Stimulated activated CD4-positive, alpha-beta T cell treated with anti-CD3 and anti-CD28 coated beads, Interleukin-15, amount 100 ng/mL, for 24 hours (primary cell): ENCODE measurements at regions not wholly inside any gene's neighbourhood (a gene's known extent, or its start where the extent isn't known, plus 50 kb on each side); places are given as distances from the start of the nearest gene placed in this dataset.
"Not testable (repeated sequence)": the region's sequence is repeated elsewhere in the genome, so short reads cannot be mapped to it uniquely, and the experiment has no call there.

Experiments used
- DNase-seq: peaks from one replicate; pipeline ENCODE4 v3.0.0-alpha.2; 2020

DNA sequence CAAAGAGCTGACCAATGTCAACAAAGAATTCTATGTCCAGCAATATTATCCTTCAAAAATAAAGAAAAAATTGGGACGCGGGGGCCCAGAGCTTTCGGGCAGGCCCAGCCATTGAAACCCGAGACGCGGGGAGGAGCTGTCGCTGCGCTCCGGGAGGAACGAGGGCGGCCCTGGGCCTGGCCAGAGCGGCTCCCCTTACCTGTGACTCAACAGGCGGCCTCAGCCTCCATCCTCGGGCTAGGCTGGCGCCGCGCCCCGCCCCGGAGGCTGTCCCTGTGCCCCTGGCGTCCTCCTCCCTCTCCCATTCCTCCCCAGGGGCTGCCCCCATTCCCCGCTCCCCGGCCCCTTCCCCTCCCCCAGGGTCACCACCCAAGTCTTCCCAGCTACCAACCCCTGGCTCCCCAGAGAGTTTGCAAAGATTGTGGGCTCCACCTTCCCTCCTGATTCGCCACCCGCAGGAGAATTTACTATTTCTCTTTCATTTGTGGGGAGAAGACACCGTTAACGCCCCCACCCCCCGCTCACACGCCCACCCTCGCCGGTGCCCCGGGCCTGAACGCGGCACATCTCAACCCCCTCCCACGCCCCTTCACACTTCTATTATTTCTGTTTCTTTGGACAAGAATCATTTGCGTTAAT is 127.9 kb downstream of the ARRDC4 start:
- not testable (repeated sequence) for DNase-seq

DNA sequence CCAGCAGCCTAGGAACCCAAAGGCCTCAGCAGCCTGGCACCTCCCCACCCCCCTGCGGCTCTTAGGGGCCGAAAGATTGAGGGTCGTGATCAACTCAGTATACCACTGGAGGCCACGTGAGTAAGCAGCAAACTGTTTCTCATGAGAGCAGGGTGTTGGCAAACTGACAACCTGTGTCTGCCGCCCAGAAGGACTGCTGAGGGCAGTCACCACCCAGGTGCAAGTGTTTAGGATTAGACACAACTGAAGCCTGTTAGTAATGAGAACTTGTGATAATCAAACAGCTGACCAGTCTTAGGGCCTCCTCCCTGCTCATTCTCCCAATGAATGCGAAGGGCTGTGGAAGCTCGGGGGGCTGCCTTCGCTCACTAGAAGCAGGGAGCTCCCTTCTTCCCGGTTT is 128.8 kb downstream of the ARRDC4 start:
- DNase-seq: not testable (repeated sequence)

DNA sequence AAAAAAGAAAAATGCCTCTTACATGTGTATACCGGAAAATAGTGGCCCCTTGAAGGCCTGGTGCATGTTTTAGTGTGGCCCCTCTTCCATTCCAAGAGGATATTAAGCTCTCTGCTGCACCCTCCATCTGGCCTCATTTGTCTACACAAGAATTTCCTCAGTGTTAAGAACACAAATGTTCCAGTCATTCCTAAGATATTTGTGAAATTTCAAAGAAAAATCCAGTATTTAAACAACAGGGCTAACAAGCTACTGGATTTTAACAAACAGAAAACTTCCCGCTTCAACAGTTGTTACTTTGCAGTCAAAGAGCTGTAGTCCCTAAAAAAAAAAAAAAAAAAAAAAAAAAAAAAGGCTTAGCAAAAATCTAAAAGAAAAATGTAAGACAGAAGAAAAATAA is 137.5 kb downstream of the ARRDC4 start:
- DNase-seq: not testable (repeated sequence)

DNA sequence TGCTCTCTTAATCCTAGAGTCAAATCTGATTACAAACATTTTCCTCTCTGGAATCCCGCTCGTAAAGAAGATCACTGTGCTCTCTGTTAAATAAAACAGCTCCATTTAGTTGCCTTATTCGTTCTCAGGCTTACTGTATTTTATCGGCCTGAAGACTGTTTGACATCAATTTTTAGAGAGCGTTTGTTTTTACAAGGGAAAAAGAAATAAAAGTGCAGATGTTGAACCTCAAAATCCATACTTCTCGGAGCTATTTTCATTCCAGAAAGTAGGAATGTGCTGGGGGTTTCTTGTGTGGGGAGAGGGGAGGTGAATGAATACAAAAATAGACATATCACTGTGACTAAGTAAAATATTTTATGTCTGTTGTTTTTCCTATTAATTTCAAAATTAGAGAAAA is 140.1 kb downstream of the ARRDC4 start:
- not testable (repeated sequence) for DNase-seq

DNA sequence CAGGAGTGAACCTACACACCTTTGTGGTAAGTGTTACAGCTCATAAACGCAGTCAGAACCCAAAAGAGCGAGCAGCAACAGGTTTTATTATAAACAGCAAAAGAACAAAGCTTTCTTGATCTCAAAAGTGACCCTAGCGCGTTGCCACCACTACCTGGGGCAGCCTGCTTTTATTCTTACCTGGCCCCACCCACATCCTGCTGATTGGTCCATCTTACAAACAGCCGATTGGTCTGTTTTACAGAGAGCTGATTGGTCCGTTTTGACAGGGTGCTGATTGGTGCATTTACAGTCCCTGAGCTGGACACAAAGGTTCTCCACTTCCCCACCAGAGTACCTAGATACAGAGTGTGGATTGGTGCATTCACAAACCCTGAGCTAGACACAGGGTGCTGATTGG is 143.1 kb downstream of the ARRDC4 start:
- DNase-seq: no peak

DNA sequence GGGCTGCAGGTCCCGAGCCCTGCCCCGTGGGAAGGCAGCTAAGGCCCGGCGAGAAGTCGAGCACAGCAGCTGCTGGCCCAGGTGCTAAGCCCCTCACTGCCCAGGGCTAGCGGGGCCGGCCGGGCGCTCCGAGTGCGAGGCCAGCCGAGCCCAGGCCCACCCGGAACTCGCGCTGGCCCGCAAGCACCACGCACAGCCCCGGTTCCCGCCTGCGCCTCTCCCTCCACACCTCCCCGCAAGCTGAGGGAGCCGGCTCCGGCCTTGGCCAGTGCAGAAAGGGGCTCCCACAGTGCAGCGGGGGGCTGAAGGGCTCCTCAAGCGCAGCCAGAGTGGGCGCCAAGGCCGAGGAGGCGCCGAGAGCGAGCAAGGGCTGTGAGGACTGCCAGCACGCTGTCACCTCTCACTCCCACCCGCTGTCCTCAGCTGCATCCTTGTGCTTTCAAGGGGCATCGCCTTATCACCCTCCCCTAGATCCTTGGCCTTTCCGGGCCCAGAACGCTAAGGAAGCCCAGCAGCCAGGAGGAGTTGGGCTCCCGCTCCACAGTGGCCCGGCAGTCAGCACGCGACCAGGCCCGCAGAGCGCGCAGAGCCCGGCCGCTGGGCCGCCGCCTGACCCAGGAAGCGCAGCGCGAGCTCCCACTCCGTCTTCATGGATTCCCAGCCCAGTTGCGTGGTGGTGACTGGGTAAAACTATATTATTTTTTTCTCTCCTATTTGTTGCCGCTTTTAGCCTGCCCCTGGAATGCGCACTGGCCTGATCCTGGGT is 144.1 kb downstream of the ARRDC4 start:
- DNase-seq: not testable (repeated sequence)

DNA sequence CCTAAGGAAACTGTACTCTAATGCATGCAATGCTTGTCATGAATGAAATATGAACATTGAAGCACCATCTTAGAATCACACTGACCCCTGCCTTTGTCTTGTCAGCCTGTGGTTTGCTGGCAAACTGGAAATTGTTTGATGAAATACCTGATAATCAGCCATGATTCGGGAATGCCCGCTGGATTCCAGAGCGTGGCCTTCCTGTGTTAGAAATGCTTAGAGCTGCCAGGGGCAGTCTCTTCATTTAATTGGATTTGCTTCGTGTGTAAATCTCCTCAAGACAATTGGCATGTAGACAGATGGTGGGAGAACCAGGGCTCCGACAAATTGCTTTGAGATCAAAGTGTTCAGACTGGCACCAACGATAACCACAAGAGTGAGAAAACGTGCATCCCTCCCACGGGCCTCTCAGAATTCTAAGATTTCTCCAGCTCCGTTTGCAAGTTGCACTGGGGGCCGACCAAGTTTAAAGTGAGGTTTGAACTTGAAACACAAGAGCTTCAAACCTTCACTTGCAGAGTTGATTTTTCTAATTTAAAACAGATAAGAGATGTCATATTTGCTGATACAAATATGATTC is 146.2 kb downstream of the ARRDC4 start:
- not testable (repeated sequence) for DNase-seq

DNA sequence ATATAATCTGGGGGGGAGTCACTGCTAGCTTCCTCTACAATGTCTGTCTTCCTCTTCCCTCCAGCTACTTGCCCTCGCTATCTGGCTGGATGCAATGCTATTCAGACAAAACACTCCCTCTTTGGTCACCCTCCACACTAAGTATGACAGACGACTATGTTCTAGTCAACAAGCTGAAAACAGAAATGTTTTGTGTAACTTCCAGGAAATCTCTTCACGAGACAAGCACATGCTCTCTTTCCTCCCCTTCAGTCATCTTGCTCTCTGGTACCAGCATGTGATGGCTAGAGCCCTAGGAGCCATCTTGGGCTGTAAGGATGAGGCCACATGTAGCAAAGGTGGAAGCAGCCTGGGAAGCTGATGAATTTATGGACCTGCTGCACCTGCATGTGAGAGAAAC is 151.3 kb downstream of the ARRDC4 start:
- DNase-seq: no peak

DNA sequence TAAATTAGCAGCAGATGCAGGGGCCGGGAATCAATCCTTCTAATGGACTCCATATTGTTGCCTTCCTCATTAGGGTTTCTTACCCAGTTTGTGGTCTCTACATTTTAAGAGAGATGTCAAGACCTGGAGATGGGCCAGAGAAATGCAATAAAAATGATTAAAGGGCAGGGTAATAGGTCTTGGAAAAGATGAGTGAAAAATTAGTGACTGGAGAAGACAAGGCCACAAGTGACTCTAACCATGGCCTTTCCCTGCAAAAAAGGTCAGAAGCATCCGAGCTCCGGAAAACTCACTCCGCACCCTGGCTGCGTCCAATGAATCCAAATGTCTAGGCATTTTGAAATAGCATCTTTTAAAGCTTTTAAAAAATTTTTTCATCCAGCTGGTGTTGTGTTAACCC is 152.8 kb downstream of the ARRDC4 start:
- no peak for DNase-seq

DNA sequence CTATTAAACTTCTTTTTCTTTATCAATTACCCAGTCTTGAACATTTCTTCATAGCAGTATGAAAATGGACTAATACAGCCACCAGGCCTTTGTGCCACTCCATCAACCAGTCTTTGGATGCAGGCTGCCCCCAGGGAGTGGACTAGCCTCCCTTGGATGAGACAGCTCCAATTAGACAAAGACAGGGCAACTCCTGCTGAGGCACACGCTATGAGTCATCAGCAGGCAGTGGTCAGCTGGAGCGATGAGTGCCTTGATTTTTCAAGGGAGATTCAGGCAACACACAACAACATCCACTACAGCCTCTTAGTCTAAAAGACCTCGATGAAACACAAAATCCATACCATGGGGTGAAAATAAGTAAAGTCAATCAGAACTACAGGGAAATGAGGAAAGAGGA is 160.1 kb downstream of the ARRDC4 start:
- no peak for DNase-seq

DNA sequence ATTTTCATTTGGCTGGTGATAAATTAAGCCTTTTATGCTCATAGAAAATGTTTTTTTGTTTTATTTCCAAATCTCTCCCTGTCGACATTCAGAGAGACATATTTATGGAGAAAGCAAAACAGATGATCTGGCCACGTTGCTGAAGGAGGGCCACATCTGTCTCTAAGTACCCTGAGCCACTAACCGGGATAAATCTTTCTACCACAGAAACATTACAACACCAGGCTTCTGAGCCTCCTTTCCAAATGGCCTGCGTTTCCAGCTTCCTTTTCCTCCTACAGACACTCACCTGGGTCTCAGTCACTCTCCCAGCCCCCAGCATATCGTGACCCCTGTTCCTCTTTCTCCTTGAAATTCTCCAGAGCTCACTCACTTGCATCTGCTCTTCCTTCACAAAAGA is 161.0 kb downstream of the ARRDC4 start:
- no peak for DNase-seq

DNA sequence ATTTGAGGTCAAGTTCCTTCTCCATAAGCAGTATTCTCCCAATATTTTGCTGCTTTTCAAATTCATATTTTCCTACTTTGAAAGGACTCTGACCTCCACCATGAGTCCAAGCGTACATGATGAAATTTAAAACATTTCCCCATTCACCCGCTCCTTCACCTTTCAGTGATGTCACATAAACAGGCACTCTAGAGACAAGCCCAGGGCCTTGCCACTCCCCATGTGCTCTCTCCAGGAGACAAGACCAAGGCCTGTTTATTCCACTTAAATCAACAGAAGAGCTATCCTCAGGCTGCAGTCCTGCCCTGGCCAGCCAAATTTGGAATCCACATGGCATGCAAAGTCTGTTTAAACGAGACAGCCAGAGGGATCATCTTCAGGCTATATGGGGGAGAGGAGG is 161.5 kb downstream of the ARRDC4 start:
- DNase-seq: no peak

DNA sequence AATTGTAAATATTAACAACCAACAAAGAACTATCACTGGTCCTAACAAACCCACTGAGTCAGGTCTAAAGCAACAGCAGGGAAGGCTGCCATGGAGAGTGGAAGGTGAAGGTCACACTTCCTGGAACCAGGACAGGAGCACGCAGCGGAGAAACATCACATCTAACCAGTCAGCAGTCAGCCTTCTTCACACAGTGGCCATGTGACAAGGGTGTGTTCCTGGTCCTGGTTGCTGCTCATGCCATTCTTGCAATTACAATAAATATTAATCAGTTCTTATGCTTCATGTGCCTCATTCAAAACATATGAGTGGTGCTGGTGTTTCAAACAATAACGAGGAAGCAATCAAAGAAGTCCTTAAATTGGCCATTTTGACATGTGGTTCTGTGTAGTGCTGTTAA is 162.8 kb downstream of the ARRDC4 start:
- DNase-seq: no peak

DNA sequence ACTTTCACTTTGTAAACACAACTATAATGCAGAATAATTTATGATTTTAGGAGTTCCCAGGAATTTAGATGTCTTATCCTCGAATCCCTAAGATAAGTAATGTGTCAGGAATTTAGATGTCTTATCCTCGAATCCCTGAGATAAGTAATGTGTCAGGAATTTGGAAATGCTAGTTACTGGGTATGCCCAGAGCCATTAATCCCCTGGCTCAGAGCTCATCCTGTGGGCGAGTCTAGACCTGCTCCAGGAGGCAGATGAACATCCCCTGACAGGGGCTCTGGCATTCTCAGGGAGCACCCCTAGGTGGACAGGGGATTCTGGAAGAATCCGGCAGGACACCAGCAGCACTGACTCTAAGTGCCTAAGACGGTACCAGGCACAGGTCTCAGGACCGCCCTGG is 163.3 kb downstream of the ARRDC4 start:
- no peak for DNase-seq

DNA sequence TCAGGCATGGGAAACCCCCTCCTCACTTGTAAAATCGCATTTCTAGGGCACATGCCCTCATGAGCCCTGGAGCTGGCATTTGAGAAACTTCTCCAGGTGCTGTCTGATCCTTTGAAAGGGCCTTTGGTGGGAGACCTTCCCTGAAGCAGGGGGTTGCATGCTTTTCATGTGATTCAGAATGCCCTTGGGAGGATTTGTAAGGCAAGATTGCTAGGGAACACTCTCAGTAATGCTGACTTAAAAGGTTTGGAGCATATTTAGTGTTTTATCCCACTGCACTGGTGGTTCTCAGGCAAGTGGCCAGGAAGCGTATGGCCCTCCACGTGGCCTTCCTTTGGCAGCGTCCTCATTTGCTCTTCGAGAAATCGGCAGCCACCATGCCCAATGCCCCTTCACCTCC is 164.1 kb downstream of the ARRDC4 start:
- DNase-seq: no peak

DNA sequence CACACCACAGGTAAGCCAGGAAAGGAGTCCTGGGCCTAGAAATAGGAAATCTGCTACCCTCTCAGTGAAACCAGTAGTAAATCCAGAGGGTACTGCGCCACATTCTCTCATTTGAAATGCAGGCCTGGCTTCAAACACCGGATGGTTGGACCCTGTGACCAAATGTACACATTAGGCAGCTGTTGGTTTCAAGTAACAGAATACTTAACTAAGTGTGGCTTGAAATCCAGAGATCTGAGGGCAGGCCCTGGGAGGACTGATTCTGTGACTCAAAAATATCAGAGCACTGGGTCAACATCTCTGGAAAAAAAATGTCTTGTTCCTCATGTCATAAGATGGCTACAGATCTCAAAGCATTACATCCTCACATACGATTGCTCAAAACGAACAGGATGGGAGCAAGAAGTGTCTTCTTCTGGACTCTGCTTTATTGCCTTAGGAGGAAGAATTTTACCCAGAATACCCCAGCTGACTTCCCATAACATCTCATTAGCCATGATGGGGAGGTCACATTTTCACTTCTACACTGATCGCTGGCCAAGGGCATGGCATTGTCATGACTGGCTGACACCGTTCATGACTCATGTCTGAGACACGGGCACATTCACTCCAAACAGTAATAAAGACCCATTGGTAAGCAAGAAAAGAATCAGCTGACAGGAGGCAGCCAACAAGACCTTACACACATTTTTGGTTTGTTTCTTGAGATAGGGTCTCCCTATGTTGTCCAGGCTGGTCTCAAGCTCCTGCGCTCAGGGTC is 166.0 kb downstream of the ARRDC4 start:
- DNase-seq: no peak

DNA sequence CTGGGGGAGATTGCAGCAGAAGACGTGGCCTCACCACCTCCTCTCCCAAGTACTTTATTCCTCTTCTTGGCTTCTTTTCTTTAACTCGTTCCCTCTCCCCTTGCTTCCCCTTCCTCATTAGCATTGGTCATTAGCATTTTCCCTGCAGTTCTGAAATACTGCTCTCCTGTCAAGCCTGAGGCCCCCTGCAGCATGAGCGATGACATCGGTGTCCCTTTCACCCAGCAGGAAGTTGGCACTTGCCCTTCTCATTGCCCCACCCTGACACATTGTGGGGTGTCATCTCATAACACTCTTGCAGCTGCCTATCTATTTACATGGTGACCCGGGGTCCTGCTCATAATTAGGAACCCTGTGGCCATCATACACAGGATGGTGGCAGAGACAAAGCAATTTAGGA is 167.1 kb downstream of the ARRDC4 start:
- no peak for DNase-seq

DNA sequence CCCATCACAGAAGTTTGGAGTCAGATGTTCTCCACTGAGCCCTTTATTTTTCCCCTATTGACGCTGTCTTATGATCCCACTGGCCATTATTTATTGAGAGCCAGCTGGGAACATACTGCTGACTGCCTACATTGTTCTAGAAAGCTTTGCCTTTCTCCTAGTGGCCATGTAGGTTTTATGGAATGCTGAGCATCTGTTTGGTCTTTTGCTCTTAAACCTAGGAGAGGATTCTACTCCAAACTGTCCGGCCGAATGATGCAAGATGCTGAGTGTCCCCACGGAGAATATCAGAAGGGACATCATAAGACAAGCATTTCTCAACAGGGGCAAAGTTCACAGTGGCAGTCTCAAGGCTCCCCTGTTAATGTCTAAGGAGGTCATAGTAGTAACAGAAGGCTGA is 171.4 kb downstream of the ARRDC4 start:
- no peak for DNase-seq

DNA sequence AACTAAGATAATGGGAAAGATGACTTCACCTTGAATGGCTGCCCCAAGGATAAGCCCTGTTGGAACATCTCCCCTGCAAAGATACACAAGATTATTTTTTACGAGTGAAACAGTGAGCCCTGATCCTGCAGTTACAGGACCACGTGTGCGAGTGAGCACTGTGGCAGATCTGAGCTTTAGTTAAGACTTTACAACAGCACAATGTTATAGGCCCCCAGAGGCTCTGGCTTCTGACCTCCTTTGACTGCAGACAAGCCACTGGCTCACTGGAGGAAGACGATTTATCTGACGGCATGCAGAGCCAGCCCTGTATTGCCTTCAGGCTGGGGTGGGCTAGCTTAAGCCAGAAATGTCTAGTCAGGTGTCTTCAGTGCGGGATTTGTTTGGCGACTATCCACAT is 174.4 kb downstream of the ARRDC4 start:
- no peak for DNase-seq

DNA sequence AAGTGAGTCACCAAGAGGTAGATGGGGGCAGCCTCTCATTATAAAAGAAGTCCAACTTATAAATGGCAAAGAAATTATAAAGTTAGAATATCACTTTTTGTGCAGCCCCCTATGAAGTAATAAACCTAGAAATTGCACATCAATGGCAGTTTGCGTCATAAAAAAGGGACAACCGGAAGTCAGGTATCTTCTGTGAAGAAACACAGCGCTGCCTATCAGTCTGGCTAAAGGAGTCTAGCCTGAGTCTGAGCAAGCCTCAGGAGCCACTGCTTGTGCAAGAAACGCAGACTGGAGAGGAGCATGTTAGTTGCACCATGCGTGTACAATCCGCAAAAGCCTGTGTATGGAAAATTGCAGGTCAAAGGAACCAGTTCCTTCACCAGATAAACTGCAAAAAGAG is 178.4 kb downstream of the ARRDC4 start:
- DNase-seq: no peak

DNA sequence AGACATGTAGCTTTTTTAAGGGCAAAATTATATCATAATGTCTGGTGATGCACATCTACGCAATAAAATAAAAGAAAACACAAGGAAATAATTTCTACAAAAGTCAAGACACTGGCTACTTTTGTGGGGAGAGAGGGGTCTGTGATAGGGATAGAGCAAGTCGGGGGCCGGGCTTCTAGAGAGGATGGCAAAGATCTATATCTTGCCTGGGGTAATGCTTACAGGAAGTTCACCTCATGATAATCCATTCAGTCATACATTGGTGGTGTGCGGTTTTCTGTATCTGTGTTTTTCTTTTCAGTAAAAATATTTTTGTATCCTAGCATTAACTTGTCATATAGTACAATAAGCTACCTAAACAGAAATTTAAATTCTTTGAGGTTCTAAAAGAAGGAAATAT is 178.8 kb downstream of the ARRDC4 start:
- no peak for DNase-seq

DNA sequence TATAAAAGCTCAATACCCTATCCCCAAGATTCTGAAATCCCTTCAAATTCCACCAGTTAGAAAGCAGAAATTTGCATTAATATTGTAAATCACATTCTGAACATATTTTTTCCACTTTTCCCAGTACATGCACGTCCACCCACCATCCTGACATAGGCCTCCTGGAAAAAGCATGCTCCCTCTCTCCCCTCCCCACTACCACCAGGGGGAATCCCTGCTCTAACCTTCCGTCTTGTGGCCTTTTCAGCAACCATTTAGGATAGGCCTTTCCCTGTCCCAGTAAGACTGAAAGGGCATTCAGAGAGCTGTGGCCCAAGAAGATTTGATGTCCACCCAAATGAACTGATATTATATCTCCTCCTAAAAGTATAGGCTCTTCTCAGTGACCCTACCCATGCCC is 182.1 kb downstream of the ARRDC4 start:
- no peak for DNase-seq

DNA sequence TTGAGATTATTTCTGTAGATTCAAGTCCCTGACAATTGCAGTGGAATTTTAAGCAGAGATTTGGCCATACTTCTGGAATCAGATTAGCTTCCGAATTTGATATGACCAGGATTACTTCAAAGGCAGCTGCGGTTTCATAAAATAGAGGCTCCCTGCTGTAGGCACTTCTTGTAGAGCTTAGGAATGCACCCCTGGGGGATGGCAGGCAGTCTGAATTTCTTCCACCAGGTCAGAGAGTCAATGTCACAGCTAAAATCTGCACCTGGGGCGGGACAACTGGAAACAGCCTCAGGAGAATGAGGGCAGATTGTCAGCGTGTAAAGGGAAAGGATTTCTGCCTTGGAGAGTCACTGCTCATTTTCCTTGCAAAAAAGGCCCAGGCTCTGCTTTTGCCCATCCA is 182.6 kb downstream of the ARRDC4 start:
- no peak for DNase-seq

DNA sequence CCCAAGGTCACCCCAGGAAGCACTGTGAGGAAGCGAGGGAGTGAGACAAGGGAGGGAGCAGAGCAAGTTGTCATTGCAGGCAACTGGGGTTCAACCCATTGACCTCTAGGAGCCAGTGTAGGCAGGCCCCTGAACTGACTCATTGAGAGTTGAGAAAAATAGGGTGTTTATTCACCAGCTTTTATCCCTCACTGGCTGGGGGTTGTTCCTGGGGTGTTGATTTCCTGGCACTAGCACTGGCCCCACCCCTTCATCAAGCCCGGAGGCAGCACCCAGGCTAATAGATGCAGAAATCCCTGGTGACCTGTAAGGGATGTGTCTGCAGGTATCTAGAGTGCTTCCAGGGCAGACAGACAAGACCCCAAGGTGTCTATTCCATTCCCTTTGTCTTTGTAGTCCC is 183.9 kb downstream of the ARRDC4 start:
- DNase-seq: no peak
